ENCODE measurements at regions not wholly inside any gene's neighbourhood (a gene's known extent, or its start where the extent isn't known, plus 50 kb on each side); places are given as distances from the start of the nearest gene placed in this dataset.

DNA sequence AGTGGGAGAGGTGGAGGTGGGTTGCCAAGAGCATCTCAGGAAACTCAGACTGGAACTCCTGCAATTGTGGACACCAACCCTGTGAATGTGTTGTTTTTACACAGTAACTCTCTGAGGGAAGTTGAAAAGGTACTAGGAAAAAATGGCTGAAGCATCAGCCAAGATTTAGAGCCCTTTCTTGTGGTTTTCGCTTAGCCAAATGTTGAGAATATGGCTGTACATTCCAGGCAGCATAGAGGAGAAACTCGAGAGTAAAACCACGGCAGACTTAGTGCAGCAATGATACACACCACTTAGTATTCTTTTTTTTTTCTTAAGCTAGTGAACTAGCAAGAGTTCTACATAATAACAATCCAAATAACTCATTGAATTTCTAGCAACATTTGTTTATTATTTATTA is 309.7 kb upstream of the MTNR1B start:
- no peak for DNase-seq (ENCODE audit: low read depth)
- TF ChIP-seq, protein P1, sequence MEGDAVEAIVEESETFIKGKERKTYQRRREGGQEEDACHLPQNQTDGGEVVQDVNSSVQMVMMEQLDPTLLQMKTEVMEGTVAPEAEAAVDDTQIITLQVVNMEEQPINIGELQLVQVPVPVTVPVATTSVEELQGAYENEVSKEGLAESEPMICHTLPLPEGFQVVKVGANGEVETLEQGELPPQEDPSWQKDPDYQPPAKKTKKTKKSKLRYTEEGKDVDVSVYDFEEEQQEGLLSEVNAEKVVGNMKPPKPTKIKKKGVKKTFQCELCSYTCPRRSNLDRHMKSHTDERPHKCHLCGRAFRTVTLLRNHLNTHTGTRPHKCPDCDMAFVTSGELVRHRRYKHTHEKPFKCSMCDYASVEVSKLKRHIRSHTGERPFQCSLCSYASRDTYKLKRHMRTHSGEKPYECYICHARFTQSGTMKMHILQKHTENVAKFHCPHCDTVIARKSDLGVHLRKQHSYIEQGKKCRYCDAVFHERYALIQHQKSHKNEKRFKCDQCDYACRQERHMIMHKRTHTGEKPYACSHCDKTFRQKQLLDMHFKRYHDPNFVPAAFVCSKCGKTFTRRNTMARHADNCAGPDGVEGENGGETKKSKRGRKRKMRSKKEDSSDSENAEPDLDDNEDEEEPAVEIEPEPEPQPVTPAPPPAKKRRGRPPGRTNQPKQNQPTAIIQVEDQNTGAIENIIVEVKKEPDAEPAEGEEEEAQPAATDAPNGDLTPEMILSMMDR (IDR thresholded peaks at IDR 0.05; ENCODE audit: insufficient read depth, low read depth, low read length) = no peak
- H3K4me3 ChIP-seq (ENCODE audit: low read depth, low read length) = no peak overlapping the region

GRCh38 chr11:92662601-92663360 is 306.7 kb upstream of the MTNR1B start:
- DNase-seq (ENCODE audit: low read depth) = no peak
- H3K4me3 ChIP-seq (ENCODE audit: low read depth, low read length) = no peak overlapping the region
- TF ChIP-seq, protein P1 (IDR thresholded peaks at IDR 0.05; ENCODE audit: insufficient read depth, low read depth, low read length) = no peak

GRCh38 chr11:92663539-92663938 is 305.9 kb upstream of the MTNR1B start:
- DNase-seq (ENCODE audit: low read depth) = no peak

GRCh38 chr11:92667486-92668152 is 301.8 kb upstream of the MTNR1B start:
- DNase-seq (ENCODE audit: low read depth) = no peak
- H3K4me3 ChIP-seq (ENCODE audit: low read depth, low read length) = no peak overlapping the region
- TF ChIP-seq, protein P1 (IDR thresholded peaks at IDR 0.05; ENCODE audit: insufficient read depth, low read depth, low read length) = no peak

More at GRCh38 chr11:92663539-92663938, 305.9 kb upstream of the MTNR1B start:
- TF ChIP-seq, protein P1 (IDR thresholded peaks at IDR 0.05; ENCODE audit: insufficient read depth, low read depth, low read length) = no peak
- H3K4me3 ChIP-seq (ENCODE audit: low read depth, low read length) = no peak overlapping the region

DNA sequence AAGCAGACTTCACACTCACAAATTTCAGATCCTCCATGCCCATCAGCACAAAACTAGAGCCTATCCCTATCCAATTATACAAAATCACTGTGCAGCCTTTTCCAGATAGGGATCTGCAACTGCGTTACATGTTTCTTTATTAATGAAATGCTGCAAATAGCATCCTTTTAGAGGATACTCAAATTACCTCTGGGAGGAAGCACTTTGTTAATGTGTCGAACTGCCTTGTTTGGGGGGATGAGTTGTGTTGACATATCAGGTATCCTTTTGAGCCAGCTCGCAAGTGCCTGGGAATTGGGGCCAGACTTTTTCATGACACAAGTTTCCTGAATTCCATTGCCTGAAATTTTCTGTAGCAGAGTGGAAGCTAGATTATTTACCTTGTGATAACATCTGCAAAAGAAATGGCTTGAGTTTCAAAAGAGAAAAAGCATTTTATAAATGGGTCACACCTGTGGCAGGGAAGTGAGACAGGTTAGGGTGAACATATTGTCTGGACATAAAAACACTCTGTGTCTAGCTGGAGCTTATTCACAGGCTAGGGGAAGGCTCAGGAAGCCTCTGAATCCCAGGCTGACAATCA is 299.1 kb upstream of the MTNR1B start:
- H3K4me3 ChIP-seq (ENCODE audit: low read depth, low read length) = no peak overlapping the region
- DNase-seq (ENCODE audit: low read depth) = no peak
- TF ChIP-seq, protein P1 (IDR thresholded peaks at IDR 0.05; ENCODE audit: insufficient read depth, low read depth, low read length) = no peak

GRCh38 chr11:92671081-92671480 is 298.4 kb upstream of the MTNR1B start:
- no peak overlapping the region for H3K4me3 ChIP-seq (ENCODE audit: low read depth, low read length)
- TF ChIP-seq, protein P1 (IDR thresholded peaks at IDR 0.05; ENCODE audit: insufficient read depth, low read depth, low read length) = no peak
- DNase-seq (ENCODE audit: low read depth) = no peak

Data from fibroblast of villous mesenchyme (primary cell).